AG09319 (cell line): ENCODE measurements at regions not wholly inside any gene's neighbourhood (a gene's known extent, or its start where the extent isn't known, plus 50 kb on each side); places are given as distances from the start of the nearest gene placed in this dataset.

ENCODE experiments used
- DNase-seq: peaks from one replicate; pipeline ENCODE4 v3.0.0-alpha.2; 2010; ENCODE audit warnings: low read depth; ENCODE audit errors: extremely low read depth
- TF ChIP-seq, protein P1 (sequence below): IDR thresholded peaks from 2 replicates; pipeline ENCODE4 v1.5.1; 2011; ENCODE audit warnings: low read depth, mild to moderate bottlenecking, inconsistent platforms, low read length, moderate library complexity

DNA sequence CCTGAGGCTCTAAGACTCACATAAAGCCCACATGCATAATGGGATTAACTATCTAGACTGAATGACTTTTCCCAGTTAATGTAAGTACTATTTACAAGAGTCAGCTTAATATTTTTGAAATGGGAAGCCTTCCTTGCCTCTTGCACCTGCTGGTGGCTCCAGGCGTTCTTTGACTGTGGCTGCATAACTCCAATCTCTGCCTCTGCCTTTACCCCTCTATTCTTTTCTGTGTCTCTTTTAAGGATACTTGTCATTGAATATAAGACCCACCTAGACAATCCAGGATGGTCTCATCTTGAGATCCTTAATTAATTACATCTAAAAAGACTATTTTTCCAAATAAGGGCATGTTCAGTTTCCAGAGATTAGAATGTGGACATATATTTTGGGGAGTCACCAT, 66.9 kb upstream of the PCED1B start:
- TF ChIP-seq, protein P1, sequence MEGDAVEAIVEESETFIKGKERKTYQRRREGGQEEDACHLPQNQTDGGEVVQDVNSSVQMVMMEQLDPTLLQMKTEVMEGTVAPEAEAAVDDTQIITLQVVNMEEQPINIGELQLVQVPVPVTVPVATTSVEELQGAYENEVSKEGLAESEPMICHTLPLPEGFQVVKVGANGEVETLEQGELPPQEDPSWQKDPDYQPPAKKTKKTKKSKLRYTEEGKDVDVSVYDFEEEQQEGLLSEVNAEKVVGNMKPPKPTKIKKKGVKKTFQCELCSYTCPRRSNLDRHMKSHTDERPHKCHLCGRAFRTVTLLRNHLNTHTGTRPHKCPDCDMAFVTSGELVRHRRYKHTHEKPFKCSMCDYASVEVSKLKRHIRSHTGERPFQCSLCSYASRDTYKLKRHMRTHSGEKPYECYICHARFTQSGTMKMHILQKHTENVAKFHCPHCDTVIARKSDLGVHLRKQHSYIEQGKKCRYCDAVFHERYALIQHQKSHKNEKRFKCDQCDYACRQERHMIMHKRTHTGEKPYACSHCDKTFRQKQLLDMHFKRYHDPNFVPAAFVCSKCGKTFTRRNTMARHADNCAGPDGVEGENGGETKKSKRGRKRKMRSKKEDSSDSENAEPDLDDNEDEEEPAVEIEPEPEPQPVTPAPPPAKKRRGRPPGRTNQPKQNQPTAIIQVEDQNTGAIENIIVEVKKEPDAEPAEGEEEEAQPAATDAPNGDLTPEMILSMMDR, result no peak
- no peak for DNase-seq

DNA sequence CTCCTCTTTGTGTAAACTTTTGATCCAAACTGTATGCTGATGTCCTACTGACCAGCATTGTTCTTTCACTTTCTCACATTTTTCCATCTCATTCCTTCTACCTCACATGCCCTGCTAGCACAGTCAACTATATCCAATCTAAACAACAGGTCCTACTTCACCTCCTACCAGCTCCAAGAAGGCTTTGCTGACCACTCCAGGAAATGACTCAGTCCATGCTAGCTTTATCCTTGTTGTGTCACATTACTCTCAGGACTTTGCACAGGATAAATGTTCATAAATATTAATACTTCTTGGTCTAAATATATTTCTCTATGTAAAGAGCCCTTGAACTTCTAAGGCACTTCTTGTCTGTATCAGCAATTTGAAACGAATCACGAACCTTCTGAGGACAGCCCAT, 64.9 kb upstream of the PCED1B start:
- TF ChIP-seq, protein P1, result no peak

GRCh38 chr12:47015381-47015780, 64.0 kb upstream of the PCED1B start:
- DNase-seq, result no peak
- TF ChIP-seq, protein P1, result no peak

More for the DNA sequence above, 64.9 kb upstream of the PCED1B start:
- no peak for DNase-seq

DNA sequence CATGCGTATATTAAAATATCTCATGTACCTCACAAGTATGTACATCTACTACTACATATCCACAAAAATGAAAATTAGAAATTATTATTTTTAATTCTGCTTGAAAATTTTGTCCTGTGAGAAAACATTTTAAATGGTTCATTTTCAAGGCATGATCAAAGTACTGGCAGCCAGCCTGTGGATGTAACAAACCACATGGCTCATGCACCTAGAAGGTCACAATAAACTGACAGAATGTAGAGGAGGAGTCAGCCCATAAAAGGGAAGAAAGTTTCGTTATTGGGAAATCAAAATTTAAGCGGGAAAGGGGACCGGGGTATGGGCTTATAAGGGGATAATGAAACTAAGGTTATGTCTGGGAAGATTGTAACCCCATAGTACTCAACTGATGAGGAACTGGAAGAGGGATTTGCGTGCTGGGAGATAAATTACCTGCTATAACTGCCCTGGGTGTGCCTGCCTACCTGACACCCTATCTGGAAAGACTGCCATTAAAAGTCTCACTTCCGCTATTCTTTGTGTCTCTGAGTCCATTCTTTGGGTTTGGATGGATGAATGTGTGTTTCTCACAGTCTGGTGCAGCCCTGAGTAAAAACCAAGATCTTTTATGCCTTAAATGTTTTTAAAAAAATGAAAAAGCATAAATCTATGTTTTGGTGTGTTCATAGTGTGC, 62.2 kb upstream of the PCED1B start:
- DNase-seq, result no peak
- TF ChIP-seq, protein P1, result no peak

DNA sequence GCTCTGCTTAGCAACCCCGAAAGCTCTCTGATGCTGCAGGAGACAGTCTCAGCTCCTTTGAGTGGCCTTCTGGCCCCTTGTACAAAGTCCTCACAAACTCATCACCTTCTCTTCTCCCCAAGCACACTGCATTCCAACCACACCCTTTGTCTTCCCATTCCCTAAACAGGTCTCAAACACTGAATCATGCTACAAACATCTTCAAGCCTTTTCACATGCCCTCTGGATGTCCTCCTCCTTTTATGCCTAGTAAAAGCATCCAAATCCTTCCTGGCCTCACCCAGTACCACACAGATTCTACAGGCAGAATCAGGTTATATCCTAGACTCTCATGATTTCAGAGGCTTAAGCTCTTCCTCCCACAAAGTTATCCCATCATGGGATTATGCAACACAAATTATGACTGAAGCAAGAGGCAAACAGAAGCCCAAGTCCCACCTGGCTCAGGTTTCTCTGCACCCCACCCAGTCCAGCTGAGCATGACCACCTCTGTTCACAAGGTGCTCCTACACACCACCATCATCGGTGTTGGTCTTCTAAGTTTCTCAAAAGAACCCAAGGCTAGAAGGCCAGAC, 61.4 kb upstream of the PCED1B start:
- DNase-seq, result no peak
- TF ChIP-seq, protein P1, result no peak

GRCh38 chr12:47020211-47020821, 59.1 kb upstream of the PCED1B start:
- TF ChIP-seq, protein P1, result no peak

GRCh38 chr12:47021298-47021697, 58.1 kb upstream of the PCED1B start:
- DNase-seq, result peak; percentile 54
- TF ChIP-seq, protein P1, result peak; percentile 53

More at GRCh38 chr12:47020211-47020821, 59.1 kb upstream of the PCED1B start:
- no peak for DNase-seq
